ENCODE measurements at regions not wholly inside any gene's neighbourhood (a gene's known extent, or its start where the extent isn't known, plus 50 kb on each side); places are given as distances from the start of the nearest gene placed in this dataset.

DNA sequence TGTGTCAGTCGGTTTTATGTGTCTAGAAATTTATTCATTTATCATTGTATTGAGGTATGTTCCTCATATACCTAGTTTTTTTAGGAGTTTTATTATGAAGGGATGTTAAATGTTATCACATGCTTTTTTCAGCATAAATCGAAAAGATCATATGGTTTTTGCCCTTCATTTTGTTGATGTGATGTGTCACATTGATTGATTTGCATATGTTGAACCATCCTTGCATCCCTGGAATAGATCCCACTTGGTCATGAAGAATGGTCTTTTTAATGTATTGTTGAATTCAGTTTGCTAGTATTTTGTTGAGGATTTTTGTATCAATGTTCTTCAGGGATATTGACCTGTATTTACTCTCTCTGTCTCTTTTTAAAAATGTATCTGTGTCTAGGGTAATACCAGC, 230.3 kb downstream of the RAP2B start:
- TF ChIP-seq TARDBP (IDR thresholded peaks at IDR 0.05; ENCODE audit: borderline replicate concordance) (no peak), SPI1 (IDR thresholded peaks at IDR 0.05; ENCODE audit: borderline replicate concordance, insufficient read depth, low read depth, low read length) (no peak), TCF12 (IDR thresholded peaks at IDR 0.05; ENCODE audit: low read depth, low read length) (no peak)
- TF ChIP-seq, protein P1, sequence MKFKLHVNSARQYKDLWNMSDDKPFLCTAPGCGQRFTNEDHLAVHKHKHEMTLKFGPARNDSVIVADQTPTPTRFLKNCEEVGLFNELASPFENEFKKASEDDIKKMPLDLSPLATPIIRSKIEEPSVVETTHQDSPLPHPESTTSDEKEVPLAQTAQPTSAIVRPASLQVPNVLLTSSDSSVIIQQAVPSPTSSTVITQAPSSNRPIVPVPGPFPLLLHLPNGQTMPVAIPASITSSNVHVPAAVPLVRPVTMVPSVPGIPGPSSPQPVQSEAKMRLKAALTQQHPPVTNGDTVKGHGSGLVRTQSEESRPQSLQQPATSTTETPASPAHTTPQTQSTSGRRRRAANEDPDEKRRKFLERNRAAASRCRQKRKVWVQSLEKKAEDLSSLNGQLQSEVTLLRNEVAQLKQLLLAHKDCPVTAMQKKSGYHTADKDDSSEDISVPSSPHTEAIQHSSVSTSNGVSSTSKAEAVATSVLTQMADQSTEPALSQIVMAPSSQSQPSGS (IDR thresholded peaks at IDR 0.05; ENCODE audit: low read length): no peak
- TF ChIP-seq, protein P2, sequence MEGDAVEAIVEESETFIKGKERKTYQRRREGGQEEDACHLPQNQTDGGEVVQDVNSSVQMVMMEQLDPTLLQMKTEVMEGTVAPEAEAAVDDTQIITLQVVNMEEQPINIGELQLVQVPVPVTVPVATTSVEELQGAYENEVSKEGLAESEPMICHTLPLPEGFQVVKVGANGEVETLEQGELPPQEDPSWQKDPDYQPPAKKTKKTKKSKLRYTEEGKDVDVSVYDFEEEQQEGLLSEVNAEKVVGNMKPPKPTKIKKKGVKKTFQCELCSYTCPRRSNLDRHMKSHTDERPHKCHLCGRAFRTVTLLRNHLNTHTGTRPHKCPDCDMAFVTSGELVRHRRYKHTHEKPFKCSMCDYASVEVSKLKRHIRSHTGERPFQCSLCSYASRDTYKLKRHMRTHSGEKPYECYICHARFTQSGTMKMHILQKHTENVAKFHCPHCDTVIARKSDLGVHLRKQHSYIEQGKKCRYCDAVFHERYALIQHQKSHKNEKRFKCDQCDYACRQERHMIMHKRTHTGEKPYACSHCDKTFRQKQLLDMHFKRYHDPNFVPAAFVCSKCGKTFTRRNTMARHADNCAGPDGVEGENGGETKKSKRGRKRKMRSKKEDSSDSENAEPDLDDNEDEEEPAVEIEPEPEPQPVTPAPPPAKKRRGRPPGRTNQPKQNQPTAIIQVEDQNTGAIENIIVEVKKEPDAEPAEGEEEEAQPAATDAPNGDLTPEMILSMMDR (IDR thresholded peaks at IDR 0.05 in 2 of 3, conservative IDR thresholded peaks at IDR 0.05 in 1 of 3; ENCODE audit: control insufficient read depth in 2 of 3, extremely low read depth in 1 of 3, insufficient read depth in 1 of 3, low read depth in 3 of 3, low read length in 3 of 3): no peak
- TF ChIP-seq, protein P3, sequence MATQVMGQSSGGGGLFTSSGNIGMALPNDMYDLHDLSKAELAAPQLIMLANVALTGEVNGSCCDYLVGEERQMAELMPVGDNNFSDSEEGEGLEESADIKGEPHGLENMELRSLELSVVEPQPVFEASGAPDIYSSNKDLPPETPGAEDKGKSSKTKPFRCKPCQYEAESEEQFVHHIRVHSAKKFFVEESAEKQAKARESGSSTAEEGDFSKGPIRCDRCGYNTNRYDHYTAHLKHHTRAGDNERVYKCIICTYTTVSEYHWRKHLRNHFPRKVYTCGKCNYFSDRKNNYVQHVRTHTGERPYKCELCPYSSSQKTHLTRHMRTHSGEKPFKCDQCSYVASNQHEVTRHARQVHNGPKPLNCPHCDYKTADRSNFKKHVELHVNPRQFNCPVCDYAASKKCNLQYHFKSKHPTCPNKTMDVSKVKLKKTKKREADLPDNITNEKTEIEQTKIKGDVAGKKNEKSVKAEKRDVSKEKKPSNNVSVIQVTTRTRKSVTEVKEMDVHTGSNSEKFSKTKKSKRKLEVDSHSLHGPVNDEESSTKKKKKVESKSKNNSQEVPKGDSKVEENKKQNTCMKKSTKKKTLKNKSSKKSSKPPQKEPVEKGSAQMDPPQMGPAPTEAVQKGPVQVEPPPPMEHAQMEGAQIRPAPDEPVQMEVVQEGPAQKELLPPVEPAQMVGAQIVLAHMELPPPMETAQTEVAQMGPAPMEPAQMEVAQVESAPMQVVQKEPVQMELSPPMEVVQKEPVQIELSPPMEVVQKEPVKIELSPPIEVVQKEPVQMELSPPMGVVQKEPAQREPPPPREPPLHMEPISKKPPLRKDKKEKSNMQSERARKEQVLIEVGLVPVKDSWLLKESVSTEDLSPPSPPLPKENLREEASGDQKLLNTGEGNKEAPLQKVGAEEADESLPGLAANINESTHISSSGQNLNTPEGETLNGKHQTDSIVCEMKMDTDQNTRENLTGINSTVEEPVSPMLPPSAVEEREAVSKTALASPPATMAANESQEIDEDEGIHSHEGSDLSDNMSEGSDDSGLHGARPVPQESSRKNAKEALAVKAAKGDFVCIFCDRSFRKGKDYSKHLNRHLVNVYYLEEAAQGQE (IDR thresholded peaks at IDR 0.05; ENCODE audit: low read depth, low read length): no peak

Data from GM12878 (cell line).